SK-N-SH treated with all-trans-retinoic acid at 6 μM for 48 hours (cell line): ENCODE measurements at regions not wholly inside any gene's neighbourhood (a gene's known extent, or its start where the extent isn't known, plus 50 kb on each side); places are given as distances from the start of the nearest gene placed in this dataset.

Experiments used
- ATAC-seq: fragments of 200-7000 bp; cut with Tn5 transposase; 3 replicates; pipeline ENCODE4 v1.9.1; 2020; ENCODE audit warnings: mild to moderate bottlenecking, moderate library complexity
- ARNTL ChIP-seq: fragments of 450-650 bp; formaldehyde crosslinking; IDR thresholded peaks from 2 replicates; pipeline ENCODE4 v1.5.0; 2020; ENCODE audit warnings: low read depth, mild to moderate bottlenecking, moderate library complexity, borderline replicate concordance
- BACH2 ChIP-seq: fragments of 250-450 bp; sonication (Bioruptor Pico); IDR thresholded peaks from 2 replicates; pipeline ENCODE4 v1.9.0; 2021; ENCODE audit warnings: mild to moderate bottlenecking, borderline replicate concordance
- CREB5 ChIP-seq: fragments of 250-450 bp; sonication (Bioruptor Pico); IDR thresholded peaks from 2 replicates; pipeline ENCODE4 v1.5.1; 2020; ENCODE audit warnings: low read depth, mild to moderate bottlenecking, moderate library complexity
- CSDC2 ChIP-seq: fragments of 250-450 bp; sonication (Bioruptor Pico); IDR thresholded peaks from 2 replicates; pipeline ENCODE4 v1.5.0; 2020; ENCODE audit warnings: mild to moderate bottlenecking, moderate library complexity
- CSRNP3 ChIP-seq: fragments of 250-450 bp; sonication (Bioruptor Pico); IDR thresholded peaks from 2 replicates; pipeline ENCODE4 v1.5.1; 2021; ENCODE audit warnings: mild to moderate bottlenecking, moderate library complexity
- ESRRG ChIP-seq: fragments of 250-450 bp; sonication (Bioruptor Pico); IDR thresholded peaks from 2 replicates; pipeline ENCODE4 v1.6.1; 2021; ENCODE audit warnings: mild to moderate bottlenecking
- GLIS3 ChIP-seq: fragments of 250-450 bp; sonication (Bioruptor Pico); IDR thresholded peaks from 2 replicates; pipeline ENCODE4 v1.5.0; 2020; ENCODE audit warnings: mild to moderate bottlenecking, moderate library complexity
- ISL1 ChIP-seq: fragments of 250-450 bp; sonication (Bioruptor Pico); IDR thresholded peaks from 2 replicates; pipeline ENCODE4 v2.1.2; 2022; ENCODE audit warnings: mild to moderate bottlenecking, moderate library complexity
- OSR1 ChIP-seq: fragments of 250-450 bp; sonication (Bioruptor Pico); IDR thresholded peaks from 2 replicates; pipeline ENCODE4 v1.8.0; 2022; ENCODE audit warnings: moderate library complexity, mild to moderate bottlenecking, inconsistent platforms
- PATZ1 ChIP-seq: fragments of 250-450 bp; sonication (Bioruptor Pico); IDR thresholded peaks from 2 replicates; pipeline ENCODE4 v1.8.0; 2020; ENCODE audit warnings: mild to moderate bottlenecking, moderate library complexity, borderline replicate concordance
- POU6F1 ChIP-seq: fragments of 250-450 bp; sonication (Bioruptor Pico); IDR thresholded peaks from 2 replicates; pipeline ENCODE4 v1.8.0; 2021; ENCODE audit warnings: low read depth, mild to moderate bottlenecking, moderate library complexity, borderline replicate concordance
- PPARA ChIP-seq: fragments of 250-450 bp; sonication (Bioruptor Pico); IDR thresholded peaks from 2 replicates; pipeline ENCODE4 v1.5.0; 2020; ENCODE audit warnings: mild to moderate bottlenecking, borderline replicate concordance
- RARB ChIP-seq: fragments of 250-450 bp; sonication (Bioruptor Pico); IDR thresholded peaks from 2 replicates; pipeline ENCODE4 v1.8.0; 2021; ENCODE audit warnings: mild to moderate bottlenecking, moderate library complexity
- SNAI2 ChIP-seq: fragments of 250-450 bp; sonication (Bioruptor Pico); IDR thresholded peaks from 2 replicates; pipeline ENCODE4 v1.5.0; 2020; ENCODE audit warnings: mild to moderate bottlenecking, moderate library complexity
- TCF4 ChIP-seq: fragments of 250-450 bp; sonication (Bioruptor Pico); IDR thresholded peaks from 2 replicates; pipeline ENCODE4 v1.8.0; 2021; ENCODE audit warnings: mild to moderate bottlenecking, moderate library complexity, borderline replicate concordance
- TOX ChIP-seq: fragments of 250-450 bp; sonication (Bioruptor Pico); IDR thresholded peaks from 2 replicates; pipeline ENCODE4 v1.8.0; 2021; ENCODE audit warnings: mild to moderate bottlenecking, moderate library complexity, borderline replicate concordance
- TSHZ2 ChIP-seq: fragments of 250-450 bp; sonication (Bioruptor Pico); IDR thresholded peaks from 2 replicates; pipeline ENCODE4 v1.5.0; 2020; ENCODE audit warnings: mild to moderate bottlenecking, moderate library complexity
- ZC3H10 ChIP-seq: fragments of 250-450 bp; sonication (Bioruptor Pico); IDR thresholded peaks from 2 replicates; pipeline ENCODE4 v1.5.1; 2021; ENCODE audit warnings: mild to moderate bottlenecking, moderate library complexity
- ZFP30 ChIP-seq: fragments of 450-650 bp; formaldehyde crosslinking; IDR thresholded peaks from 2 replicates; pipeline ENCODE4 v1.5.0; 2022; ENCODE audit warnings: mild to moderate bottlenecking, moderate library complexity
- ZNF565 ChIP-seq: fragments of 450-650 bp; formaldehyde crosslinking; conservative IDR thresholded peaks from 2 replicates; pipeline ENCODE4 v1.5.0; 2020; ENCODE audit warnings: low read depth, mild to moderate bottlenecking, moderate library complexity
- ZNF70 ChIP-seq: fragments of 450-650 bp; formaldehyde crosslinking; IDR thresholded peaks from 2 replicates; pipeline ENCODE4 v1.5.0; 2020; ENCODE audit warnings: mild to moderate bottlenecking, moderate library complexity
- ZNF8 ChIP-seq: fragments of 450-650 bp; formaldehyde crosslinking; IDR thresholded peaks from 2 replicates; pipeline ENCODE4 v1.5.0; 2020; ENCODE audit warnings: mild to moderate bottlenecking, moderate library complexity

- TF ChIP-seq OSR1 (CRISPR knock-in tag) (no peak), TCF4 (no peak), PPARA (no peak), ZFP30 (no peak), ZNF565 (CRISPR knock-in tag) (no peak), TSHZ2 (CRISPR knock-in tag) (no peak), ZNF70 (CRISPR knock-in tag) (no peak), SNAI2 (CRISPR knock-in tag) (no peak), CREB5 (CRISPR knock-in tag) (no peak), CSRNP3 (CRISPR knock-in tag) (no peak), PATZ1 (no peak), TOX (CRISPR knock-in tag) (no peak), ISL1 (CRISPR knock-in tag) (no peak), ESRRG (CRISPR knock-in tag) (no peak), ZNF8 (CRISPR knock-in tag) (no peak), CSDC2 (CRISPR knock-in tag) (no peak), BACH2 (CRISPR knock-in tag) (no peak), GLIS3 (CRISPR knock-in tag) (no peak), ZC3H10 (CRISPR knock-in tag) (no peak), RARB (CRISPR knock-in tag) (no peak)
- ATAC-seq: no peak
Observed at GRCh38 chr18:10228326-10228725, 226.1 kb upstream of the APCDD1 start.

- TF ChIP-seq ARNTL (no peak), SNAI2 (CRISPR knock-in tag) (no peak), ZNF70 (CRISPR knock-in tag) (no peak), OSR1 (CRISPR knock-in tag) (no peak), POU6F1 (CRISPR knock-in tag) (no peak), PATZ1 (no peak), TOX (CRISPR knock-in tag) (no peak), PPARA (no peak), ZFP30 (no peak), CSDC2 (CRISPR knock-in tag) (no peak)
Observed at GRCh38 chr18:10229458-10229857, 225.0 kb upstream of the APCDD1 start.

More at GRCh38 chr18:10229458-10229857, 225.0 kb upstream of the APCDD1 start:
- ATAC-seq: no peak
